ENCODE measurements at regions not wholly inside any gene's neighbourhood (a gene's known extent, or its start where the extent isn't known, plus 50 kb on each side); places are given as distances from the start of the nearest gene placed in this dataset.

DNA sequence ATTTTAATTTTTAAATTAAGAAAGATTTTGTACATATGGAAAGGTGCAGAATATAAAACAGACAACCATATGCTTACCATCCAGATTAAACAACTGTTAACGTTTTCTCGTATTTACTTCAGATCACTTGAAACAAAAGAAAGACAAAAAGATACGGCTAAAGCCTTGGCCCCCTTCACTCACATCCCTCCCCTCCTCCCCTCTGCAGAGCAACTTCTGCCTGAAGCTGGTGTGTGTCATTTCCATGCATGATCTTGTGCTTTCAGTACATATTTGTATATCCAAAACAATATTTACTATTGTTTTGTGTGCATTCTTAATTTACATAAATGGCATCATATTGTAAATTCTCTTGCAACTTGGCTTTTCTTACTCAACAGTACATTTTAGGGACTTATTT, 68.5 kb upstream of the ANKRD1 start:
- DNase-seq (ENCODE audit: insufficient read length, low spot score, missing footprints): no peak

DNA sequence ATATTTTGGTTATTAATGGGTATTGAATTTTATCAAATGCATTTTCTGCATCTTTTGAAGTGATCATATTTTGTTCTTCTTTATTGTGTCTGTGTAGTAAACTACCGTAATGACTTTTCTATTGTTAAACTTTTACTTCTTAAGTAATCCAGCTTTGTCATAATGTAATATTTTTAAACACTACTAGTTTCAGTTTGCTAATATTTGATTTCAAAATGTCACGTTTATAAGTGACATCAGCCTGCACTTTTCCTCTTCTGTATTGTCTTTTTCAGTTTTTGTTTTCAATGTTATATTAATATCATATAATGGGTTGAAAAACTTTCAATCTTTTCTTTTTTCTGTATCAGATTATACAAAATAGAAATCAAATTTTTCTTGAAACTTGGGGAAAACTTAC, 71.6 kb upstream of the ANKRD1 start:
- H3K27me3 ChIP-seq (ENCODE audit: insufficient read depth, low read length): no peaks in the 10 kb centered on the region
- no peak overlapping the region for H3K4me3 ChIP-seq (ENCODE audit: insufficient read depth, low read length)
- H3K9me3 ChIP-seq (ENCODE audit: low read depth, low read length): no peaks in the 10 kb centered on the region
- H4K20me1 ChIP-seq (ENCODE audit: insufficient read depth, low read length): no peaks in the 10 kb centered on the region
- no peaks in the 10 kb centered on the region for H3K36me3 ChIP-seq (ENCODE audit: insufficient read depth, low read length)
- H3K27ac ChIP-seq (ENCODE audit: low read depth, low read length): no peak overlapping the region
- H2AFZ ChIP-seq (ENCODE audit: low read length): no peak overlapping the region
- peaks cover 9% of the 10 kb centered on the region for H3K4me1 ChIP-seq (ENCODE audit: insufficient read depth, low read length)
- H3K79me2 ChIP-seq (ENCODE audit: insufficient read depth, low read length): no peaks in the 10 kb centered on the region
- no peak for TF ChIP-seq CTCF (IDR thresholded peaks at IDR 0.05; ENCODE audit: extremely low read depth, low read depth, low read length)
- no peak overlapping the region for H3K4me2 ChIP-seq (ENCODE audit: insufficient read depth, low read length)
- no peak for DNase-seq (ENCODE audit: insufficient read length, low spot score, missing footprints)

More for the DNA sequence above, 68.5 kb upstream of the ANKRD1 start:
- H2AFZ ChIP-seq (ENCODE audit: low read length): no peak overlapping the region
- H4K20me1 ChIP-seq (ENCODE audit: insufficient read depth, low read length): no peaks in the 10 kb centered on the region
- no peaks in the 10 kb centered on the region for H3K79me2 ChIP-seq (ENCODE audit: insufficient read depth, low read length)
- H3K36me3 ChIP-seq (ENCODE audit: insufficient read depth, low read length): no peaks in the 10 kb centered on the region
- peaks cover 9% of the 10 kb centered on the region for H3K4me1 ChIP-seq (ENCODE audit: insufficient read depth, low read length)
- no peak for TF ChIP-seq CTCF (IDR thresholded peaks at IDR 0.05; ENCODE audit: extremely low read depth, low read depth, low read length)
- no peak overlapping the region for H3K4me3 ChIP-seq (ENCODE audit: insufficient read depth, low read length)
- no peaks in the 10 kb centered on the region for H3K27me3 ChIP-seq (ENCODE audit: insufficient read depth, low read length)
- H3K27ac ChIP-seq (ENCODE audit: low read depth, low read length): no peak overlapping the region
- H3K9me3 ChIP-seq (ENCODE audit: low read depth, low read length): no peaks in the 10 kb centered on the region
- no peak overlapping the region for H3K4me2 ChIP-seq (ENCODE audit: insufficient read depth, low read length)

DNA sequence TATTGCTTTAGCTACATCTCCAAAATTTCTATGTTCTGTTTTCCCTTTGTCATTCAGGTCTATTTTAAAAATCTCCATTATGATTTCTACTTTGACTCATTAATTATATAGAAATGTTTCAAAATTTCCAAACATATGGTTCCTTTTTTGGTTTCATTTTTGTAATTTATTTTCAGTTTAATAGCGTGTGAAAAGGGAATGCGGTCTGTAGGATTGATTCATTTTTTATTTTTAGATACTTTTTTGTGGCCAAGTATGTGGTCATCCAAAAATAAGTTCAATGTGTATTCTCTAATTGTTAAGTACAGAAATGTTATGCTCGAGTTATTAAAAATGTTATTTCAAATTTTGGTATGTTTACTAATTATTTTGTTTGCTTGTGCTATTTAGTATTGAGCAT, 72.5 kb upstream of the ANKRD1 start:
- H4K20me1 ChIP-seq (ENCODE audit: insufficient read depth, low read length): no peaks in the 10 kb centered on the region
- H3K27ac ChIP-seq (ENCODE audit: low read depth, low read length): peak overlapping the region; percentile 6
- DNase-seq (ENCODE audit: insufficient read length, low spot score, missing footprints): no peak
- H3K4me3 ChIP-seq (ENCODE audit: insufficient read depth, low read length): no peak overlapping the region
- no peak for TF ChIP-seq CTCF (IDR thresholded peaks at IDR 0.05; ENCODE audit: extremely low read depth, low read depth, low read length)
- no peaks in the 10 kb centered on the region for H3K36me3 ChIP-seq (ENCODE audit: insufficient read depth, low read length)
- no peaks in the 10 kb centered on the region for H3K27me3 ChIP-seq (ENCODE audit: insufficient read depth, low read length)
- H3K4me2 ChIP-seq (ENCODE audit: insufficient read depth, low read length): peak overlapping the region; percentile 41
- no peaks in the 10 kb centered on the region for H3K79me2 ChIP-seq (ENCODE audit: insufficient read depth, low read length)
- peaks cover 9% of the 10 kb centered on the region for H3K4me1 ChIP-seq (ENCODE audit: insufficient read depth, low read length)
- no peaks in the 10 kb centered on the region for H3K9me3 ChIP-seq (ENCODE audit: low read depth, low read length)
- no peak overlapping the region for H2AFZ ChIP-seq (ENCODE audit: low read length)

- no peak for TF ChIP-seq CTCF (IDR thresholded peaks at IDR 0.05; ENCODE audit: extremely low read depth, low read depth, low read length)
- Histone ChIP-seq H2AFZ (ENCODE audit: low read length) (no peak overlapping the region), H3K4me3 (ENCODE audit: insufficient read depth, low read length) (no peak overlapping the region), H3K79me2 (ENCODE audit: insufficient read depth, low read length) (no peaks in the 10 kb centered on the region), H3K27ac (ENCODE audit: low read depth, low read length) (no peak overlapping the region), H4K20me1 (ENCODE audit: insufficient read depth, low read length) (no peaks in the 10 kb centered on the region), H3K4me1 (ENCODE audit: insufficient read depth, low read length) (peaks cover 9% of the 10 kb centered on the region), H3K27me3 (ENCODE audit: insufficient read depth, low read length) (no peaks in the 10 kb centered on the region), H3K36me3 (ENCODE audit: insufficient read depth, low read length) (no peaks in the 10 kb centered on the region), H3K9me3 (ENCODE audit: low read depth, low read length) (no peaks in the 10 kb centered on the region), H3K4me2 (ENCODE audit: insufficient read depth, low read length) (no peak overlapping the region)
- DNase-seq (ENCODE audit: insufficient read length, low spot score, missing footprints): no peak
These were observed 76.8 kb upstream of the ANKRD1 start for GRCh38 chr10:90997670-90998069.

Measured in osteoblast (primary cell).